BJ (cell line): ENCODE measurements at regions not wholly inside any gene's neighbourhood (a gene's known extent, or its start where the extent isn't known, plus 50 kb on each side); places are given as distances from the start of the nearest gene placed in this dataset.
"Not testable (repeated sequence)": the region's sequence is repeated elsewhere in the genome, so short reads cannot be mapped to it uniquely, and the experiment has no call there.

Source experiments
- CTCF ChIA-PET: fragments of 350-600 bp; formaldehyde crosslinking; extraction: SDS; loops from one replicate; lab custom pipeline; 2021; ENCODE audit warnings: antibody characterized with exemption, inconsistent platforms; lab: Yijun Ruan, JAX
- POLR2A ChIA-PET: fragments of 300-600 bp; sonication (Branson Sonifier 250); formaldehyde crosslinking; extraction: SDS; loops from one replicate; lab custom pipeline; 2021; ENCODE audit warnings: antibody characterized with exemption; lab: Charles Lee
- DNase-seq: peaks from one replicate; pipeline ENCODE4 v3.0.0-alpha.2; 2011; ENCODE audit warnings: low read depth
- H3K27me3 ChIP-seq: 2 replicates; pipeline ENCODE4 v1.6.0; 2011; ENCODE audit warnings: low read length; ENCODE audit not compliant: control insufficient read depth, insufficient read depth
- H3K36me3 ChIP-seq: 2 replicates; pipeline ENCODE4 v1.5.1; 2011; ENCODE audit warnings: low read length; ENCODE audit not compliant: control insufficient read depth, insufficient read depth
- H3K4me3 ChIP-seq: 2 replicates; pipeline ENCODE4 v1.5.1; 2011; ENCODE audit warnings: low read depth, mild to moderate bottlenecking, control low read depth, low read length
- CTCF ChIP-seq: IDR thresholded peaks from 2 replicates; pipeline ENCODE4 v1.5.1; 2011; ENCODE audit warnings: low read depth, mild to moderate bottlenecking, control low read depth, inconsistent platforms, low read length, moderate library complexity; ENCODE audit not compliant: insufficient read depth

GRCh38 chr6:140494321-140495108, 1120.1 kb upstream of the CITED2 start:
- no peak overlapping the region for H3K4me3 ChIP-seq
- no peak for DNase-seq
- H3K36me3 ChIP-seq: no peaks in the 10 kb centered on the region
- H3K27me3 ChIP-seq: no peaks in the 10 kb centered on the region
- CTCF ChIA-PET: interaction anchor here (0.6 to 1.6 kb wide), 2 partner anchors 9 to 978 kb away, joined by 3 read pairs; no protein-coding TSS in a partner anchor
- POLR2A ChIA-PET: interaction anchor here (0.6 kb wide), 1 partner anchor 157 kb away, joined by 3 read pairs; no protein-coding TSS in a partner anchor
- TF ChIP-seq CTCF: no peak

- H3K36me3 ChIP-seq, POLR2A ChIA-PET, DNase-seq, H3K4me3 ChIP-seq, H3K27me3 ChIP-seq: not testable (repeated sequence)
- CTCF ChIA-PET: interaction anchor here (1.6 kb wide), 1 partner anchor 10 kb away, joined by 3 read pairs; no protein-coding TSS in a partner anchor
Observed at GRCh38 chr6:140493470-140493869, 1119.0 kb upstream of the CITED2 start.

GRCh38 chr6:140490081-140490480, 1115.6 kb upstream of the CITED2 start:
- DNase-seq: no peak
- no peak for TF ChIP-seq CTCF
- Histone ChIP-seq H3K36me3 (no peaks in the 10 kb centered on the region), H3K27me3 (no peaks in the 10 kb centered on the region), H3K4me3 (no peak overlapping the region)
- ChIA-PET POLR2A (no interaction called here), CTCF (no interaction called here)

- H3K4me3 ChIP-seq: no peak overlapping the region
- no peaks in the 10 kb centered on the region for H3K27me3 ChIP-seq
- ChIA-PET POLR2A (no interaction called here), CTCF (interaction anchor here (1.0 kb wide), 1 partner anchor 434 kb away, joined by 3 read pairs; no protein-coding TSS in a partner anchor)
- TF ChIP-seq CTCF: no peak
- no peaks in the 10 kb centered on the region for H3K36me3 ChIP-seq
- DNase-seq: no peak
Observed at GRCh38 chr6:140487586-140487985, 1113.1 kb upstream of the CITED2 start.

GRCh38 chr6:140486450-140487361, 1112.3 kb upstream of the CITED2 start:
- no peak for DNase-seq
- TF ChIP-seq CTCF: no peak
- POLR2A ChIA-PET: interaction anchor here (0.5 to 1.4 kb wide), 2 partner anchors 51 to 144 kb away, joined by 3 to 4 read pairs; no protein-coding TSS in a partner anchor

More at GRCh38 chr6:140486450-140487361, 1112.3 kb upstream of the CITED2 start:
- no peak overlapping the region for H3K4me3 ChIP-seq
- no peaks in the 10 kb centered on the region for H3K27me3 ChIP-seq
- CTCF ChIA-PET: interaction anchor here (1.0 kb wide), 1 partner anchor 435 kb away, joined by 3 read pairs; no protein-coding TSS in a partner anchor
- H3K36me3 ChIP-seq: no peaks in the 10 kb centered on the region
